Activated effector memory CD4-positive, alpha-beta T cell treated with anti-CD3 and anti-CD28 coated beads, Interleukin-2, amount 50 U/mL, for 16 hours (primary cell): ENCODE measurements at regions not wholly inside any gene's neighbourhood (a gene's known extent, or its start where the extent isn't known, plus 50 kb on each side); places are given as distances from the start of the nearest gene placed in this dataset.
"Not testable (repeated sequence)": the region's sequence is repeated elsewhere in the genome, so short reads cannot be mapped to it uniquely, and the experiment has no call there.

Experiments
- DNase-seq: peaks from one replicate; pipeline ENCODE4 v3.0.0-alpha.2; 2020

GRCh38 chr15:98088307-98088945 lies 127.9 kb downstream of the ARRDC4 start:
- DNase-seq, result not testable (repeated sequence)

- not testable (repeated sequence) for DNase-seq
Observed at GRCh38 chr15:98089352-98089751, 128.8 kb downstream of the ARRDC4 start.

GRCh38 chr15:98097986-98098385 lies 137.5 kb downstream of the ARRDC4 start:
- not testable (repeated sequence) for DNase-seq

- not testable (repeated sequence) for DNase-seq
Observed at GRCh38 chr15:98100606-98101005, 140.1 kb downstream of the ARRDC4 start.

- DNase-seq, result no peak
Observed at GRCh38 chr15:98103570-98103969, 143.1 kb downstream of the ARRDC4 start.

GRCh38 chr15:98104386-98105151 lies 144.1 kb downstream of the ARRDC4 start:
- not testable (repeated sequence) for DNase-seq

- DNase-seq, result not testable (repeated sequence)
Observed at GRCh38 chr15:98106615-98107194, 146.2 kb downstream of the ARRDC4 start.

- no peak for DNase-seq
Observed at GRCh38 chr15:98111806-98112205, 151.3 kb downstream of the ARRDC4 start.

GRCh38 chr15:98113327-98113726 lies 152.8 kb downstream of the ARRDC4 start:
- no peak for DNase-seq

GRCh38 chr15:98120561-98120960 lies 160.1 kb downstream of the ARRDC4 start:
- no peak for DNase-seq

GRCh38 chr15:98121536-98121935 lies 161.0 kb downstream of the ARRDC4 start:
- DNase-seq, result no peak

GRCh38 chr15:98121957-98122356 lies 161.5 kb downstream of the ARRDC4 start:
- no peak for DNase-seq

- DNase-seq, result no peak
Observed at GRCh38 chr15:98123297-98123696, 162.8 kb downstream of the ARRDC4 start.

- no peak for DNase-seq
Observed at GRCh38 chr15:98123834-98124233, 163.3 kb downstream of the ARRDC4 start.

GRCh38 chr15:98124581-98124980 lies 164.1 kb downstream of the ARRDC4 start:
- DNase-seq, result no peak

GRCh38 chr15:98126326-98127085 lies 166.0 kb downstream of the ARRDC4 start:
- DNase-seq, result no peak

GRCh38 chr15:98127586-98127985 lies 167.1 kb downstream of the ARRDC4 start:
- DNase-seq, result no peak

GRCh38 chr15:98131924-98132323 lies 171.4 kb downstream of the ARRDC4 start:
- DNase-seq, result no peak

GRCh38 chr15:98134905-98135304 lies 174.4 kb downstream of the ARRDC4 start:
- no peak for DNase-seq

- DNase-seq, result no peak
Observed at GRCh38 chr15:98138910-98139309, 178.4 kb downstream of the ARRDC4 start.

- DNase-seq, result no peak
Observed at GRCh38 chr15:98139337-98139736, 178.8 kb downstream of the ARRDC4 start.

- DNase-seq, result no peak
Observed at GRCh38 chr15:98142572-98142971, 182.1 kb downstream of the ARRDC4 start.

GRCh38 chr15:98143116-98143515 lies 182.6 kb downstream of the ARRDC4 start:
- DNase-seq, result no peak
